Peyer's patch (tissue), 4 donors: ENCODE measurements at regions not wholly inside any gene's neighbourhood (a gene's known extent, or its start where the extent isn't known, plus 50 kb on each side); places are given as distances from the start of the nearest gene placed in this dataset.

Experiments used
- CTCF ChIP-seq, 6 experiments: fragments of 450-650 bp in 4 of 6; fragments of 200-600 bp in 2 of 6; sonication (generic) in 1 of 6; IDR thresholded peaks; one replicate each; pipeline ENCODE4 v1.5.1; 2017 to 2019; ENCODE audit warnings: antibody characterized with exemption in 6 of 6, mild to moderate bottlenecking in 3 of 6, moderate library complexity in 1 of 6
- POLR2A ChIP-seq, 2 donors: fragments of 450-650 bp; IDR thresholded peaks; one replicate each; pipeline ENCODE4 v1.5.1; 2017; ENCODE audit warnings: antibody characterized with exemption in 2 of 2, mild to moderate bottlenecking in 2 of 2, moderate library complexity in 2 of 2

GRCh38 chr17:17410357-17410756 lies 66.4 kb upstream of the MED9 start:
- TF ChIP-seq CTCF (IDR thresholded peaks at IDR 0.05): no peak
- TF ChIP-seq POLR2A (IDR thresholded peaks at IDR 0.05): no peak
